A549 (cell line): ENCODE measurements at regions not wholly inside any gene's neighbourhood (a gene's known extent, or its start where the extent isn't known, plus 50 kb on each side); places are given as distances from the start of the nearest gene placed in this dataset.

Experiments used
- ATAC-seq, 2 experiments: fragments of 200-7000 bp in 1 of 2; fragments of >200 bp in 1 of 2; cut with Nextera tagmentation in 1 of 2; cut with Tn5 transposase in 1 of 2; 3 replicates each; pipeline versions ENCODE4 v1.8.0 to v1.9.1; 2018 to 2020; ENCODE audit warnings: mild to moderate bottlenecking in 1 of 2, moderate library complexity in 1 of 2
- CTCF ChIA-PET: fragments of 300-600 bp; sonication (Branson Sonifier 250); formaldehyde crosslinking; extraction: SDS; loops from one replicate; lab custom pipeline; 2021; ENCODE audit warnings: antibody characterized with exemption, inconsistent platforms; lab: Yijun Ruan, JAX
- POLR2A ChIA-PET: fragments of 350-600 bp; formaldehyde crosslinking; extraction: SDS; loops from one replicate; lab custom pipeline; 2021; ENCODE audit warnings: antibody characterized with exemption, inconsistent platforms; lab: Yijun Ruan, JAX
- DNase-seq, 2 experiments: peaks; one replicate each; pipeline versions ENCODE4 v3.0.0 to v3.0.0-alpha.2; 2011 to 2016; ENCODE audit warnings: low read depth in 1 of 2, low spot score in 1 of 2
- FAIRE-seq: peaks from 2 replicates; lab custom pipeline; 2011; peaks lifted over from hg19 to GRCh38; lab: Jason Lieb, UNC
- H3K27ac ChIP-seq, 2 experiments: fragments of >200 bp; sonication (Bioruptor Twin); formaldehyde crosslinking; 3 replicates each; pipeline ENCODE4 v1.5.1; 2016 to 2017
- H3K4me1 ChIP-seq: fragments of >200 bp; sonication (Bioruptor Twin); formaldehyde crosslinking; 3 replicates; pipeline ENCODE4 v1.6.1; 2016
- H3K4me2 ChIP-seq: fragments of >200 bp; sonication (Bioruptor Twin); formaldehyde crosslinking; 3 replicates; pipeline ENCODE4 v1.6.1; 2016
- H3K4me3 ChIP-seq: fragments of >200 bp; sonication (Bioruptor Twin); formaldehyde crosslinking; 3 replicates; pipeline ENCODE4 v1.5.1; 2016
- H3K9me3 ChIP-seq: fragments of >200 bp; sonication (Bioruptor Twin); formaldehyde crosslinking; 3 replicates; pipeline ENCODE4 v1.6.1; 2016
- CHD2 ChIP-seq: fragments of 150-350 bp; IDR thresholded peaks from 2 replicates; pipeline ENCODE4 v1.6.1; 2014; ENCODE audit warnings: low read length; ENCODE audit not compliant: partially characterized antibody
- EHF ChIP-seq: fragments of 250-450 bp; sonication (Bioruptor Pico); IDR thresholded peaks from 2 replicates; pipeline ENCODE4 v1.5.0; 2020; ENCODE audit warnings: mild to moderate bottlenecking
- EHMT2 ChIP-seq: fragments of 200-600 bp; sonication (generic); IDR thresholded peaks from 2 replicates; pipeline ENCODE4 v1.6.1; 2016; ENCODE audit warnings: antibody characterized with exemption, low read depth, mild to moderate bottlenecking, moderate library complexity
- FOSL2 ChIP-seq, 2 experiments: fragments of 450-650 bp in 1 of 2; fragments of >200 bp in 1 of 2; sonication (Bioruptor Twin) in 1 of 2; formaldehyde crosslinking; IDR thresholded peaks; 2 replicates each; pipeline versions ENCODE4 v1.5.0 to v1.6.1; 2016 to 2020; ENCODE audit warnings: mild to moderate bottlenecking in 1 of 2, moderate library complexity in 1 of 2
- HOXB13 ChIP-seq: fragments of 250-450 bp; sonication (Bioruptor Pico); IDR thresholded peaks from 2 replicates; pipeline ENCODE4 v1.5.0; 2020; ENCODE audit warnings: low read depth, mild to moderate bottlenecking, moderate library complexity
- HOXB5 ChIP-seq: fragments of 250-450 bp; sonication (Bioruptor Pico); IDR thresholded peaks from 2 replicates; pipeline ENCODE4 v1.5.0; 2020; ENCODE audit warnings: mild to moderate bottlenecking, moderate library complexity
- KDM5A ChIP-seq: fragments of 200-600 bp; sonication (generic); IDR thresholded peaks from 2 replicates; pipeline ENCODE4 v1.6.1; 2016; ENCODE audit warnings: antibody characterized with exemption, mild to moderate bottlenecking
- MYC ChIP-seq: IDR thresholded peaks from 2 replicates; pipeline ENCODE4 v1.6.1; 2012; ENCODE audit warnings: mild to moderate bottlenecking, inconsistent platforms, low read length, improper control_type of control experiment, borderline replicate concordance
- PHF8 ChIP-seq: fragments of 200-600 bp; sonication (generic); IDR thresholded peaks from 2 replicates; pipeline ENCODE4 v1.6.1; 2016; ENCODE audit warnings: low read depth, mild to moderate bottlenecking, antibody characterized with exemption, moderate library complexity, borderline replicate concordance
- POLR2AphosphoS2 ChIP-seq: conservative IDR thresholded peaks from 2 replicates; pipeline ENCODE4 v1.6.1; 2012; ENCODE audit warnings: low read length, improper control_type of control experiment, inconsistent platforms
- RARB ChIP-seq: fragments of 250-450 bp; sonication (Bioruptor Pico); IDR thresholded peaks from 2 replicates; pipeline ENCODE4 v1.8.0; 2021; ENCODE audit warnings: mild to moderate bottlenecking, moderate library complexity
- RCOR1 ChIP-seq: fragments of 150-350 bp; IDR thresholded peaks from 2 replicates; pipeline ENCODE4 v1.6.1; 2014; ENCODE audit warnings: antibody characterized with exemption, low read length, low read depth
- RNF2 ChIP-seq: fragments of 200-600 bp; sonication (generic); IDR thresholded peaks from 2 replicates; pipeline ENCODE4 v1.6.1; 2016; ENCODE audit warnings: low read depth, mild to moderate bottlenecking, antibody characterized with exemption, moderate library complexity, borderline replicate concordance
- SMC3 ChIP-seq: fragments of >200 bp; sonication (Bioruptor Twin); formaldehyde crosslinking; IDR thresholded peaks from 3 replicates; pipeline ENCODE4 v1.6.1; 2018; ENCODE audit warnings: inconsistent platforms
- TP53 ChIP-seq: fragments of 250-450 bp; sonication (Bioruptor Pico); IDR thresholded peaks from 2 replicates; pipeline ENCODE4 v1.5.0; 2021; ENCODE audit warnings: mild to moderate bottlenecking, moderate library complexity
- ZC3H11A ChIP-seq: fragments of 450-650 bp; IDR thresholded peaks from 2 replicates; pipeline ENCODE4 v1.6.1; 2014; ENCODE audit warnings: antibody characterized with exemption, mild to moderate bottlenecking
- ZNF302 ChIP-seq: fragments of 250-450 bp; sonication (Bioruptor Pico); IDR thresholded peaks from 2 replicates; pipeline ENCODE4 v1.9.0; 2021; ENCODE audit warnings: inconsistent platforms, mild to moderate bottlenecking, moderate library complexity
- ZSCAN20 ChIP-seq: fragments of 250-450 bp; sonication (Bioruptor Pico); IDR thresholded peaks from 2 replicates; pipeline ENCODE4 v1.8.0; 2022; ENCODE audit warnings: mild to moderate bottlenecking, moderate library complexity
- WGBS: methylation state at CpG from one replicate; pipeline ENCODE4 v1.1.6; 2017; ENCODE audit errors: missing lambda C conversion rate; 5-methylcytosine and 5-hydroxymethylcytosine counted together
- TF ChIP-seq, protein P1 (sequence below): fragments of >200 bp; sonication (Bioruptor Twin); formaldehyde crosslinking; IDR thresholded peaks from 3 replicates; pipeline ENCODE4 v1.5.1; 2016
- TF ChIP-seq, protein P2 (sequence below): fragments of 250-450 bp; sonication (Bioruptor Pico); IDR thresholded peaks from 2 replicates; pipeline ENCODE4 v1.5.0; 2020; ENCODE audit warnings: low read depth, mild to moderate bottlenecking, moderate library complexity
- TF ChIP-seq, protein P3 (sequence below): fragments of 450-650 bp; IDR thresholded peaks from 2 replicates; pipeline ENCODE4 v1.6.1; 2014; ENCODE audit warnings: antibody characterized with exemption
- TF ChIP-seq, protein P4 (sequence below): fragments of >200 bp; sonication (Bioruptor Twin); formaldehyde crosslinking; IDR thresholded peaks from 2 replicates; pipeline ENCODE4 v1.6.1; 2016
- TF ChIP-seq, protein P5 (sequence below): fragments of >200 bp; sonication (Bioruptor Twin); formaldehyde crosslinking; IDR thresholded peaks from 3 replicates; pipeline ENCODE4 v1.6.1; 2016
- TF ChIP-seq, protein P6 (sequence below): fragments of 200-600 bp; sonication (generic); IDR thresholded peaks from 2 replicates; pipeline ENCODE4 v1.6.1; 2016; ENCODE audit warnings: antibody characterized with exemption, mild to moderate bottlenecking, moderate library complexity
- TF ChIP-seq, protein P7 (sequence below): IDR thresholded peaks from 2 replicates; pipeline ENCODE4 v1.6.1; 2012; ENCODE audit warnings: low read depth, borderline replicate concordance
- TF ChIP-seq, protein P8 (sequence below): IDR thresholded peaks from 2 replicates; pipeline ENCODE4 v1.6.1; 2012

DNA sequence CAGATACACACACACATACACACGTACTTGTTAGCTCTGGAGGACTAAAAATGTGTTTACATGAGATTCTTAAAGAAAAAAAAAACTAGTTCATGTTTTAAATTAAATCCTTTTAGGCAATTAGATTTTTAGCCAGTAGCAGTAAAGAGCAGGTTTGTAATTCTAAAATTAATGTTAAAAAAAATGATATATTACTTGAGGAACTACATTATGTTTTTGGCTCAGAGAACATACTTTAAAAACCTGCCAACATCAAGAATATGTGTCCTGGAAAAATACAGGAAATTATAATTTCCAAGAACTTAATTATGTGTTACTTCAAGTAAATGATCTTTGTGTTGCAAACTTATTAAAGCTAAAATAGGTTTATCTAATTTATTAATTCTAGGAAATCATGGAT, 594.3 kb upstream of the PCDH7 start:
- ChIA-PET POLR2A (no interaction called here), CTCF (no interaction called here)
- no peaks in the 10 kb centered on the region for H3K4me1 ChIP-seq
- no peaks in the 10 kb centered on the region for H3K9me3 ChIP-seq
- ATAC-seq (no peak), DNase-seq (no peak), FAIRE-seq (no peak)
- no peak overlapping the region for H3K4me2 ChIP-seq
- 7% methylated on average over 1 of the region's 1 CpG for WGBS
- no peak overlapping the region for H3K27ac ChIP-seq
- H3K4me3 ChIP-seq = no peak overlapping the region
- TF ChIP-seq RNF2 (no peak), ZNF302 (no peak), EHF (CRISPR knock-in tag) (no peak), TP53 (CRISPR knock-in tag) (no peak), ZC3H11A (no peak), MYC (no peak), RCOR1 (no peak), EHMT2 (no peak), ZSCAN20 (CRISPR knock-in tag) (no peak), HOXB5 (no peak)
- TF ChIP-seq, protein P1, sequence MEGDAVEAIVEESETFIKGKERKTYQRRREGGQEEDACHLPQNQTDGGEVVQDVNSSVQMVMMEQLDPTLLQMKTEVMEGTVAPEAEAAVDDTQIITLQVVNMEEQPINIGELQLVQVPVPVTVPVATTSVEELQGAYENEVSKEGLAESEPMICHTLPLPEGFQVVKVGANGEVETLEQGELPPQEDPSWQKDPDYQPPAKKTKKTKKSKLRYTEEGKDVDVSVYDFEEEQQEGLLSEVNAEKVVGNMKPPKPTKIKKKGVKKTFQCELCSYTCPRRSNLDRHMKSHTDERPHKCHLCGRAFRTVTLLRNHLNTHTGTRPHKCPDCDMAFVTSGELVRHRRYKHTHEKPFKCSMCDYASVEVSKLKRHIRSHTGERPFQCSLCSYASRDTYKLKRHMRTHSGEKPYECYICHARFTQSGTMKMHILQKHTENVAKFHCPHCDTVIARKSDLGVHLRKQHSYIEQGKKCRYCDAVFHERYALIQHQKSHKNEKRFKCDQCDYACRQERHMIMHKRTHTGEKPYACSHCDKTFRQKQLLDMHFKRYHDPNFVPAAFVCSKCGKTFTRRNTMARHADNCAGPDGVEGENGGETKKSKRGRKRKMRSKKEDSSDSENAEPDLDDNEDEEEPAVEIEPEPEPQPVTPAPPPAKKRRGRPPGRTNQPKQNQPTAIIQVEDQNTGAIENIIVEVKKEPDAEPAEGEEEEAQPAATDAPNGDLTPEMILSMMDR = no peak

DNA sequence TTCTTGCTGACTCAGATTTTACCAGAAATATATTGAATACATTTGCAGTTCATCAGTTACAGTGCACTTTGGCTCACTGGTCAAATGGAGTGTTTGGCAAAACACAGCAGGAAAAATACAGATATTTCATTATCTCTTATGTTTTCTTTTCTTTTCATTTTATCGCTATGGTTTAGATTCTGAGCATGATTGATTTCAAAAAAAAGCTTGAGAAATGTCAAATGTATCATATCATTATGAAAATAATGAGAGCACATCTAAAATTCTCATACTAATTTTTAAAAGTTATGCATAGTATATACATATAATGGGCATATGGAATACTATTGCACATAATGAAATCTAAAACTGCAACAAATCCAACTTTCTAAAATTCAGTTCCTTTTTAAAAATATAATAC, 593.8 kb upstream of the PCDH7 start:
- TF ChIP-seq, protein P2, sequence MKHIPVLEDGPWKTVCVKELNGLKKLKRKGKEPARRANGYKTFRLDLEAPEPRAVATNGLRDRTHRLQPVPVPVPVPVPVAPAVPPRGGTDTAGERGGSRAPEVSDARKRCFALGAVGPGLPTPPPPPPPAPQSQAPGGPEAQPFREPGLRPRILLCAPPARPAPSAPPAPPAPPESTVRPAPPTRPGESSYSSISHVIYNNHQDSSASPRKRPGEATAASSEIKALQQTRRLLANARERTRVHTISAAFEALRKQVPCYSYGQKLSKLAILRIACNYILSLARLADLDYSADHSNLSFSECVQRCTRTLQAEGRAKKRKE (CRISPR knock-in tag) = no peak
- no peak for TF ChIP-seq RARB (CRISPR knock-in tag)
- TF ChIP-seq, protein P3, sequence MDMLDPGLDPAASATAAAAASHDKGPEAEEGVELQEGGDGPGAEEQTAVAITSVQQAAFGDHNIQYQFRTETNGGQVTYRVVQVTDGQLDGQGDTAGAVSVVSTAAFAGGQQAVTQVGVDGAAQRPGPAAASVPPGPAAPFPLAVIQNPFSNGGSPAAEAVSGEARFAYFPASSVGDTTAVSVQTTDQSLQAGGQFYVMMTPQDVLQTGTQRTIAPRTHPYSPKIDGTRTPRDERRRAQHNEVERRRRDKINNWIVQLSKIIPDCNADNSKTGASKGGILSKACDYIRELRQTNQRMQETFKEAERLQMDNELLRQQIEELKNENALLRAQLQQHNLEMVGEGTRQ = no peak
- TF ChIP-seq, protein P4, sequence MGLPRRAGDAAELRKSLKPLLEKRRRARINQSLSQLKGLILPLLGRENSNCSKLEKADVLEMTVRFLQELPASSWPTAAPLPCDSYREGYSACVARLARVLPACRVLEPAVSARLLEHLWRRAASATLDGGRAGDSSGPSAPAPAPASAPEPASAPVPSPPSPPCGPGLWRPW = no peak
- TF ChIP-seq, protein P5, sequence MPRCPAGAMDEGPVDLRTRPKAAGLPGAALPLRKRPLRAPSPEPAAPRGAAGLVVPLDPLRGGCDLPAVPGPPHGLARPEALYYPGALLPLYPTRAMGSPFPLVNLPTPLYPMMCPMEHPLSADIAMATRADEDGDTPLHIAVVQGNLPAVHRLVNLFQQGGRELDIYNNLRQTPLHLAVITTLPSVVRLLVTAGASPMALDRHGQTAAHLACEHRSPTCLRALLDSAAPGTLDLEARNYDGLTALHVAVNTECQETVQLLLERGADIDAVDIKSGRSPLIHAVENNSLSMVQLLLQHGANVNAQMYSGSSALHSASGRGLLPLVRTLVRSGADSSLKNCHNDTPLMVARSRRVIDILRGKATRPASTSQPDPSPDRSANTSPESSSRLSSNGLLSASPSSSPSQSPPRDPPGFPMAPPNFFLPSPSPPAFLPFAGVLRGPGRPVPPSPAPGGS = no peak
- TF ChIP-seq FOSL2 (IDR thresholded peaks at IDR 0.05) = no peak
- TF ChIP-seq FOSL2 (CRISPR knock-in tag; IDR thresholded peaks at IDR 0.05) = no peak
- TF ChIP-seq POLR2AphosphoS2 = no peak
- TF ChIP-seq SMC3 = no peak
- no peak for TF ChIP-seq ZNF302
- TF ChIP-seq, protein P6, sequence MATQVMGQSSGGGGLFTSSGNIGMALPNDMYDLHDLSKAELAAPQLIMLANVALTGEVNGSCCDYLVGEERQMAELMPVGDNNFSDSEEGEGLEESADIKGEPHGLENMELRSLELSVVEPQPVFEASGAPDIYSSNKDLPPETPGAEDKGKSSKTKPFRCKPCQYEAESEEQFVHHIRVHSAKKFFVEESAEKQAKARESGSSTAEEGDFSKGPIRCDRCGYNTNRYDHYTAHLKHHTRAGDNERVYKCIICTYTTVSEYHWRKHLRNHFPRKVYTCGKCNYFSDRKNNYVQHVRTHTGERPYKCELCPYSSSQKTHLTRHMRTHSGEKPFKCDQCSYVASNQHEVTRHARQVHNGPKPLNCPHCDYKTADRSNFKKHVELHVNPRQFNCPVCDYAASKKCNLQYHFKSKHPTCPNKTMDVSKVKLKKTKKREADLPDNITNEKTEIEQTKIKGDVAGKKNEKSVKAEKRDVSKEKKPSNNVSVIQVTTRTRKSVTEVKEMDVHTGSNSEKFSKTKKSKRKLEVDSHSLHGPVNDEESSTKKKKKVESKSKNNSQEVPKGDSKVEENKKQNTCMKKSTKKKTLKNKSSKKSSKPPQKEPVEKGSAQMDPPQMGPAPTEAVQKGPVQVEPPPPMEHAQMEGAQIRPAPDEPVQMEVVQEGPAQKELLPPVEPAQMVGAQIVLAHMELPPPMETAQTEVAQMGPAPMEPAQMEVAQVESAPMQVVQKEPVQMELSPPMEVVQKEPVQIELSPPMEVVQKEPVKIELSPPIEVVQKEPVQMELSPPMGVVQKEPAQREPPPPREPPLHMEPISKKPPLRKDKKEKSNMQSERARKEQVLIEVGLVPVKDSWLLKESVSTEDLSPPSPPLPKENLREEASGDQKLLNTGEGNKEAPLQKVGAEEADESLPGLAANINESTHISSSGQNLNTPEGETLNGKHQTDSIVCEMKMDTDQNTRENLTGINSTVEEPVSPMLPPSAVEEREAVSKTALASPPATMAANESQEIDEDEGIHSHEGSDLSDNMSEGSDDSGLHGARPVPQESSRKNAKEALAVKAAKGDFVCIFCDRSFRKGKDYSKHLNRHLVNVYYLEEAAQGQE = no peak
- TF ChIP-seq, protein P7, sequence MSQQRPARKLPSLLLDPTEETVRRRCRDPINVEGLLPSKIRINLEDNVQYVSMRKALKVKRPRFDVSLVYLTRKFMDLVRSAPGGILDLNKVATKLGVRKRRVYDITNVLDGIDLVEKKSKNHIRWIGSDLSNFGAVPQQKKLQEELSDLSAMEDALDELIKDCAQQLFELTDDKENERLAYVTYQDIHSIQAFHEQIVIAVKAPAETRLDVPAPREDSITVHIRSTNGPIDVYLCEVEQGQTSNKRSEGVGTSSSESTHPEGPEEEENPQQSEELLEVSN = no peak
- no peak for TF ChIP-seq PHF8
- TF ChIP-seq, protein P8, sequence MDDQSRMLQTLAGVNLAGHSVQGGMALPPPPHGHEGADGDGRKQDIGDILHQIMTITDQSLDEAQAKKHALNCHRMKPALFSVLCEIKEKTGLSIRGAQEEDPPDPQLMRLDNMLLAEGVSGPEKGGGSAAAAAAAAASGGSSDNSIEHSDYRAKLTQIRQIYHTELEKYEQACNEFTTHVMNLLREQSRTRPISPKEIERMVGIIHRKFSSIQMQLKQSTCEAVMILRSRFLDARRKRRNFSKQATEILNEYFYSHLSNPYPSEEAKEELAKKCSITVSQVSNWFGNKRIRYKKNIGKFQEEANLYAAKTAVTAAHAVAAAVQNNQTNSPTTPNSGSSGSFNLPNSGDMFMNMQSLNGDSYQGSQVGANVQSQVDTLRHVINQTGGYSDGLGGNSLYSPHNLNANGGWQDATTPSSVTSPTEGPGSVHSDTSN = no peak
- no peak for TF ChIP-seq CHD2
- TF ChIP-seq MYC = no peak
- TF ChIP-seq KDM5A = no peak
- TF ChIP-seq RCOR1 = no peak
- TF ChIP-seq HOXB13 = no peak
- TF ChIP-seq, all 56 proteins: peak for 0
- Histone ChIP-seq H3K4me1 (no peaks in the 10 kb centered on the region), H3K9me3 (no peaks in the 10 kb centered on the region), H3K4me3 (no peak overlapping the region), H3K4me2 (no peak overlapping the region), H3K27ac (no peak overlapping the region)
- no peak for FAIRE-seq
- no peak for ATAC-seq
- WGBS = 48% methylated on average over 1 of the region's 1 CpG
- no peak for DNase-seq
- POLR2A ChIA-PET = no interaction called here
- CTCF ChIA-PET = no interaction called here
